HG03558 (cell line): ENCODE measurements at regions not wholly inside any gene's neighbourhood (a gene's known extent, or its start where the extent isn't known, plus 50 kb on each side); places are given as distances from the start of the nearest gene placed in this dataset.
"Not testable (repeated sequence)": the region's sequence is repeated elsewhere in the genome, so short reads cannot be mapped to it uniquely, and the experiment has no call there.

Source experiments
- ATAC-seq: cut with Tn5 transposase; IDR thresholded peaks from one replicate; pipeline ENCODE4 v1.9.1; 2021; ENCODE audit warnings: moderate number of reproducible peaks; ENCODE audit not compliant: unreplicated experiment; ENCODE audit errors: extremely low read depth

DNA sequence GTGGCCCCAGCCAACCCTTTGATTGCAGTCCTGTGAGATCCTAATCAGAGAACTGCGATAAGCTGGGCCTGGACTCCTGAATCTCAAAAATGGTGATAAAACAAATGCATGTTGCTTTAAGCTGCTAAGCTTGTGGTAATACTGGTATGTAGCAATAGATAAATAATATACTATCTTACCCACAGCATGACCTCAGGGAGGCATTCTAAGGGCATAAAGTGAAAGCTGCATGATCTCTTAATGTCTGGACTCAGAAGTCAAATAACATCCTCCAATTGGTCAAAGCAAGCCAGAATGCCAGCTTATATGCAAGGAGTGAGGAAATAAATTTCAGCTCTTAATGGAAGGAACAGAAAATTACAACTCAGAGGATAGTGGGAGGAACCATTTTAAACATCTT, 246.1 kb downstream of the FSIP2 start:
- no peak for ATAC-seq

GRCh38 chr2:185988907-185989306, 250.3 kb downstream of the FSIP2 start:
- ATAC-seq, result not testable (repeated sequence)

- ATAC-seq, result no peak
Observed at GRCh38 chr2:185990861-185991525, 252.4 kb downstream of the FSIP2 start.

GRCh38 chr2:185998562-185999070, 260.0 kb downstream of the FSIP2 start:
- ATAC-seq, result no peak

DNA sequence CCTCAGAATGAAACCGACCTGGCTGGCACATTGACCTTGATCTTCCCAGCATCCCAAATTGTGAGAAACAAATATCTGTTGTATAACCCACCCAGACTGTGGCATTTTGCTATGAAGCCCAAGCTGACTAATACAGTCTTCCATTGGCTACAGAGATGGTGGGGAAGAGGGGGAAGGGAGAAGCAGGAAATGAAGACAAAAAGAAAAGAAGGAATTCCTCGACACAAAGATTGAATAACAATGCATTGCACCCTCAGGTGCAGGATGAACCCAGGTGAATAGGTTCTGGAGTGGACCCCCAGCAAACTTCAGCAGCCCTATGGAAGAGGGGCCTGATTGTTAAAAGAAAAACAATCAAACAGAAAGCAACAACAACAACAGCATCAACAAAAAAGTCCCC, 270.7 kb downstream of the FSIP2 start:
- no peak for ATAC-seq

- ATAC-seq, result no peak
Observed at GRCh38 chr2:186017278-186017677, 278.7 kb downstream of the FSIP2 start.

GRCh38 chr2:186024921-186025320, 286.3 kb downstream of the FSIP2 start:
- ATAC-seq, result no peak

- ATAC-seq, result no peak
Observed at GRCh38 chr2:186027922-186028321, 289.3 kb downstream of the FSIP2 start.

DNA sequence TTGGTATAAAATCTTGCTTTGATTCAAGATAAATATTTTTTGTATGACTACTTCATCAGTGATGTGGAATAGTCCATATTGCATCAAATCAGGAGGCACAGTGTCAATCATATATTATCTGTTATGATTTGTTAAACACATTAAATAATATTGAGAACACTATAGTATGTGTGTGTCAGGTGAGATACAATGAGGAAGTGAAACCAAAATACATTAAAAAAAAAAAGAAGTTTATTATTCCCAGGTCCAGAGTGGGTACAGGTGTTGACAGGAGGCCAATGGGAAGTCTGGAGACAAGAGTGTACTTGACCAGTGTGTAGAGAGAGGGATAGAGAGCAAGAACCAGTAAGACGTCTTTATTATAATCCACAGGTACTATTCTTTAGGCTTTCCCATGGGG, 292.6 kb downstream of the FSIP2 start:
- ATAC-seq, result no peak

DNA sequence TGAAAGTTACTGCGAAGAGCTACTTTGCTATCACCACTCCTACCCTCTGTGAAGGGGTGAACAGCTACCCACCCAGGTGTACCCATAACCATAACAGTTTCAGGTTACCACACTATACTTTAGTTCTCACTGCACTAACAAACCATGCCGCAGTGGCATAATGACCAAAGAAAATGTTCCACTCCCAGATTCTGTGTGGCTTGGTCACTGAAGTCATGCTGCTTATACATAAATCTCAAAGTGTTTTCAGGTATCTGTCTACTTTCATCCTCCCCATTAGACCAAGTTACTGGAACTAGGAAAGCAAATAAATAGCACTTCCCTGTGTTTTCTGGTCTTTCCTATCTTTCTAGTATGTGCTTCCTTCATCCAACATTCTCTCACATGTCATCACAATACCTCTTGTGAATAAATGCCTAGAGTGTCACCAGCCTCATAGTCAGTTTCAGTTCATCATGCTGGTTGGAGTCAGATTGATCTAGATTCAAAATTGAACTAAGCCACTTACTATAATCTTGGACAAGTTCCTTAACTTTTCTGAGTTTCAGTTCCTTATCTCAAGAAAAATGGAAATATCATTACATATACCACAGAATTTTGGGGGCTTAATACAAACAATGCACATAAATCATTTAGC, 293.6 kb downstream of the FSIP2 start:
- no peak for ATAC-seq

DNA sequence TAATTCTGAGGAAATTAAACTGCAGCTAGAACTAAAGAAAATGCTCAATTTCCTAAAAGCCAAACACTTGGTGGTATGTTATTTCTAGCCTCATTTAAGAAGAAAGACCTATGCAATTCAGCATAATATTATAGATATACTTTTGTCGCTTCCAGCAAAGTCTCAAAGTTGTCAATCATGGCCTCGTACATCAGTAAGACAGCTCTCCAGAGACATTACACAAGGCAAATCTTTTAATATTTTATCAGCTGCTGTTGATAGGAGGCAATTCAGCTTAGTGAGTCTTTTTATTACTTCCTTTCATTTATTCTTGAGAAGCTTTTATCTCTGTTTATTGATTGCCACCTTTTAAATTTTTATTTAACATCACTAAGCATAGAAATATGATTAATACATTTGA, 294.3 kb downstream of the FSIP2 start:
- no peak for ATAC-seq

GRCh38 chr2:186033541-186033940, 294.9 kb downstream of the FSIP2 start:
- no peak for ATAC-seq

- no peak for ATAC-seq
Observed at GRCh38 chr2:186036862-186037449, 298.4 kb downstream of the FSIP2 start.

DNA sequence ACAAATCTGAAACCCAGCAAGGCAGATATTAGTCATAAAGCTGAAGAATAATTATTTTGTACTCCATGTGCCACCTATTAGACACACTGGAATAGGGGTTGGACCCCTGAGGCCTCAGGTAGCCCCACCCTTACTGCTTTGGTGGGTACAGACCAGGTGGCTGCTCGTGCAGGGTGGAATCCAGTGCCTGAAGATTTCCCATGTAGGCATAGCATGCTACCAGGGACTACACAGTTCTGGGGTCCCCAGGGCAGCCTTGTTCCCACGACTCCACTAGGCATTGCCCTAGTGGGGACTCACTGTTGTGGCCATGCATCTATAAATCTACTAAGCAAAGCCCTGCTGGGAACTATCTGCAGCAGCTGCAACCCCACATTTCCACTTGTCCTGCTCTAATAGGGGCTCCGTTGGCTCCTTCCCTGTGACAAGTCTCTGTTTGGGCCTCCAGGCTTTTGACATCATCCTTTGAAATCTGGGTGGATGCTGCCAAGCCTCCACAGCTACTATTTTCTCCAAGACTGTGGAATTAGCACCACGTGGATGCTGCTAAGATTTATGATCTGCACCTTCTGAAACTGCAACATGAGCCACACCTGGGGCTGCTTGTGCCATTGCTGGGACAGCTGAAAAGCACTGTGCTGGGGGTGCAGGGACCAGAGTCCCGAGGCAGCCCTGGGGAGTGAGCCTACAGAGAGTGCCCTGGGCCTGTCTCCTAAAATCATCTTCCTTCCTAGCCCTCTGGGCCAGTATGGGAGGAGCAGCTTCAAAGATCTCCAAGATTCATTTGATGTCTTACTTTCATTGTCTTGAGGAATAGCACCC, 303.8 kb downstream of the FSIP2 start:
- ATAC-seq, result no peak

DNA sequence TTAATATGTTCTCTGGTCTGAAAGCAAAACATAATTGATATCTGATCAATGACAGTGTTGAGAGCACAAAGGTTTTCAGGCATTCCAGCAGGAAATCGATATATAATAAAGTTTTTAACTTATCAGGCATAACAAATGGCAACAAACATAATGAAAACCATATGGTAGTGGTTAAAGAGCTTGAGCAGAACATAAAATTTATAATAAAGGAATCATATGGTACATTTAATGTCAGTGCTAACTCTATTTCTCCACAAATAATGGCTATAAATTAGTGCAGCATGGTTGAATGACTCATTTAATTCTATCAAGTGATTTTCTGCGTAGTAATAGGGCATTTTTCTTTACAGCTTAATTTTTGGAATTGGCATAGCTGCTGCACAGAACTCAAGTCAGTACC, 306.2 kb downstream of the FSIP2 start:
- no peak for ATAC-seq

DNA sequence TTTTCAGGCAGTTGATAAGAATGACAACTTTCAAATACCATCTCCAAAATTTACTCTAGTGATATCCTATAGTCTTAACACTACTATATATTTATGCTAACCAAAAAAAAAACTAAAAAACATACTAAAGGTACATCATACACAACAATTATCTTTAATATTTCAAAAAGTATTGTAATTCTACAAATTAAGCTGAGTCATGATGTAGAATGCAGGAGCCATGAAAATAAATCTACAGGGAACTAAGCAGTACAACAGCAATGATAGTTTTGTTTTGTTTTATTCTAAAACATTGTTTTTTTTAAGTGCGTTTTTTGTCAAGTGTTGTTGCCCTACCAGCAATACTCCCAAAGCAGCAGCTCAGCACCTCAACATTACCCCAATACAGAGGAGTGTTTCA, 314.3 kb downstream of the FSIP2 start:
- no peak for ATAC-seq

DNA sequence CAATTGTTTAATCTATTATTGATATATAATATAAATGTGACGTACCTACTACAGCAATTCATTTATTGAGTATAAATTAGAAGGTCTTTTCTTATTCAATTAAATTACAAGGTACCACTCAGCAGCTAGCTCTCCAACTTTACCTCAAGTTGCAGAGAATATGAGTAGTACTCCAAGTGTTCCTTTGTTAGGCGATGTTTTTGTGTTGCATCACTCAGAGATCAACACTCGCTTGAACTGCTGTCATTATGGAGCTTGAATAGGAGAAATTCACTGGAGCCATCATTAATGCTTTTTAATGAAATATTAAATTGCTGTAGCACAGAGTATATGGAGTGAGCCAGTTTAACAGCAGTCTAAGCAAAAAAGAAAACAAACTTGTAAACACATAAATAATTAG, 320.0 kb downstream of the FSIP2 start:
- ATAC-seq, result no peak

DNA sequence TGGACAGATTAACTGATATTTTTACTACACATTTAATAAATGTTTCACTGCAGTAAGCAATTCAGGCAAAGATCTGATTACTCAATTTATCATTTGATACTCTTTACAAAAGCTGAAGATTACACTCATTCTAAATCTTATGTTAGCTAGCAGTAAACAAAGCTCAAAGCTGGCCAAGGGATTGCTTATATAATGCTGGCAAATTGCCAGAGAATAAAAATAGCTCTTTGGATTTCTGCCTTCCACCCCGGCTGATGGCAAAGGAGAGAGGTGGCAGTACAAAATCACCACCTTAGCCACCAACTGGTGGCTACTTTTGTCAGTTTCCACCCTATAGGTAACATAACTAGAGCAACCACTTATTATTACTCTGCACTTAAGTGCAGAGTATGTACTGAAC, 320.5 kb downstream of the FSIP2 start:
- no peak for ATAC-seq

DNA sequence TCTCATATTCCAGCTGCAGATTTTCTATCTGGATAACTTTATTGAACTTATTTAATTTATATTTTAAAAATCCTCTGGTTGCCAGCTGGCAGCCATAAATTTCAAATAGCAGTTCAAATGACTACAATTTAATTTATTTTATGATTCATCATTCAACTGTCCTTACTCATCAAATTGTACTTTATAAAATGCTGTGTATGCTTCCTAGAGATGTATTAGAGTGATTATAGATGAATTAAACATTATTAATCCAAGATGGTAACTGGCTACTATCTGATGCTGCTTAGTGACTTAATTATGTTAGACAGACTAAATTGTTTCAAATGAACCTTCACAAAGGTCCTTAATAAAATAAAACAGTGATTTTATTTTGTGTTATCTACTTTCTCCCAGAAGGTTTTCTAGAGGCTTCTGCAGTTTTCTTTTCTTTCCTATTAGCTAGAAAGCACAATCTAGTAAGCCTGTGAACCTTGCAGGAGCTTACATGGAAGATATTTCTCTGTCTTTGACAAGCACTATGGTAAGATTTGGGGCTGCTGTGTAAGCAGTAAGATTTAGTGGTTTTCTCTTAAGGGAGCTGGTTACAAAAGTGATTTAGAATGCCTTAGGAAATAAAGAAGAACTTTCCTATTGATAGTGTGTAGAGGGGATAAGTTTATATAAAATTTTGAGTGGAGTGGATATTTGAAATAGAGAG, 322.3 kb downstream of the FSIP2 start:
- no peak for ATAC-seq

DNA sequence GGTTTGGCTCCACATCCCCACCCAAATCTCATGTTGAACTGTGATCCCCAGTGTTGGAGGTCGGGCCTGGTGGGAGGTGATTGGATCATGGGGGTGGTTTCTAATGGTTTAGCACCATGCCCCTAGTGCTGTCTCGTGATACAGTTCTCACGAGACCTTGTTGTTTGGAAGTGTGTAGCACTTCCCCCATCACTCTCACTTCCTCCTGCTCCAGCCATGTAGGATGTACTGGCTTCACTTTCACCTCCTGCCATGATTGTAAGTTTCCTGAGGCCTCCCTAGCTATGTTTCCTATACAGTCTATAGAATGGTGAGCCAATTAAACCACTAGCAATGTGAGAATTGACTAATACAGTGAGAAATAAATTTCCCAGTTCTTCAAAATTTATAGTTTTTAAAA, 325.9 kb downstream of the FSIP2 start:
- no peak for ATAC-seq
